SU-DHL-6 (cell line): ENCODE measurements at regions not wholly inside any gene's neighbourhood (a gene's known extent, or its start where the extent isn't known, plus 50 kb on each side); places are given as distances from the start of the nearest gene placed in this dataset.

Experiments
- H2AFZ ChIP-seq: fragments of 200-600 bp; sonication (generic); 2 replicates; pipeline ENCODE4 v1.6.1; 2014; ENCODE audit warnings: low read depth, mild to moderate bottlenecking, moderate library complexity, mixed read lengths, antibody characterized with exemption, low read length; ENCODE audit not compliant: severe bottlenecking
- H3F3A ChIP-seq: fragments of 200-600 bp; shearing (Covaris generic); 2 replicates; pipeline ENCODE4 v1.6.0; 2016; ENCODE audit warnings: antibody characterized with exemption, mild to moderate bottlenecking; ENCODE audit not compliant: insufficient read depth
- H3K27ac ChIP-seq: fragments of 200-600 bp; sonication (generic); 2 replicates; pipeline ENCODE4 v1.5.1; 2016; ENCODE audit warnings: low read depth, mild to moderate bottlenecking, low read length, moderate library complexity, mixed read lengths
- H3K27me3 ChIP-seq: fragments of 200-600 bp; sonication (generic), shearing (Covaris generic); 2 replicates; pipeline ENCODE4 v1.6.0; 2014; ENCODE audit warnings: mild to moderate bottlenecking, low read length
- H3K36me3 ChIP-seq: fragments of 200-600 bp; sonication (generic); 2 replicates; pipeline ENCODE4 v1.6.1; 2014; ENCODE audit warnings: mild to moderate bottlenecking, low read length, mixed read lengths
- H3K4me2 ChIP-seq: fragments of 300-600, 200-600 bp; shearing (Covaris generic), sonication (generic); 2 replicates; pipeline ENCODE4 v1.6.0; 2014; ENCODE audit warnings: low read length, low read depth, mild to moderate bottlenecking; ENCODE audit not compliant: poor library complexity, severe bottlenecking
- H3K4me3 ChIP-seq: fragments of 200-600 bp; sonication (generic); 2 replicates; pipeline ENCODE4 v1.5.1; 2014; ENCODE audit warnings: antibody characterized with exemption, low read length, mild to moderate bottlenecking, mixed read lengths; ENCODE audit not compliant: insufficient read depth, poor library complexity, severe bottlenecking
- H3K79me2 ChIP-seq: fragments of 200-600 bp; sonication (generic); 2 replicates; pipeline ENCODE4 v1.6.1; 2014; ENCODE audit warnings: mild to moderate bottlenecking, low read length, moderate library complexity; ENCODE audit not compliant: insufficient read depth
- H3K9ac ChIP-seq: fragments of 200-600 bp; sonication (generic); 2 replicates; pipeline ENCODE4 v1.7.0; 2014; ENCODE audit warnings: mild to moderate bottlenecking, low read length
- H3K9me2 ChIP-seq: fragments of 200-600 bp; sonication (generic); replicated peaks from 2 replicates; pipeline ENCODE4 v1.6.1; 2014; ENCODE audit warnings: low read length; ENCODE audit not compliant: insufficient read depth
- H3K9me3 ChIP-seq: fragments of 200-600 bp; sonication (generic); 2 replicates; pipeline ENCODE4 v1.6.1; 2014; ENCODE audit warnings: low read length, mixed read lengths; ENCODE audit not compliant: insufficient read depth
- H4K20me1 ChIP-seq: fragments of 200-600 bp; sonication (generic); 2 replicates; pipeline ENCODE4 v1.6.1; 2014; ENCODE audit warnings: low read depth, mild to moderate bottlenecking, antibody characterized with exemption, low read length, moderate library complexity, mixed read lengths
- EZH2phosphoT487 ChIP-seq: fragments of 200-600 bp; sonication (generic), shearing (Covaris generic); conservative IDR thresholded peaks from 2 replicates; pipeline ENCODE4 v1.6.1; 2018; ENCODE audit warnings: mild to moderate bottlenecking, antibody characterized with exemption, low read length, moderate library complexity, mixed read lengths
- TF ChIP-seq, protein P1 (sequence below): fragments of 200-600 bp; sonication (generic); IDR thresholded peaks from one replicate; pipeline ENCODE4 v1.5.1; 2017; ENCODE audit warnings: antibody characterized with exemption, mild to moderate bottlenecking, low read length, moderate library complexity; ENCODE audit not compliant: insufficient read depth, poor library complexity, severe bottlenecking

DNA sequence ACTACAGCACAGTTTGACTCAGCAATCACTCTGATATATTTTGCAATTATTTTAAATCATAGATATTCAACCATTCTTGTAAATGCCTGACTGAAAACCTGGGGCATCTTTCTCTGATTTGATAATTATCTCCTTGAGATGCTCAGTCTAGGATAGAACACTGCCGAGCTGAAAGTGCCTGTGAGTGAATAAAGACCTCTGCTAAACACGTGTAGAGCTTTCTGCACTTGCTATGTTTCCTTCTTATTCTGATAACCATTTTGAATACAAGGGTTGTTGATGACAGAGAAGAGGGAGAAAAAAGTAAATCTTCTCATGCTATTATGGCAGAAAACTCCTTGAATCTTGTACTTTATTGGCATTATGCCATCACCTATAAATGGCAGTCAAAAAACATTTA lies 1843.4 kb upstream of the IGFBP7 start:
- H3K9ac ChIP-seq, result no peak overlapping the region
- no peak overlapping the region for H3K4me2 ChIP-seq
- no peaks in the 10 kb centered on the region for H4K20me1 ChIP-seq
- H3K4me3 ChIP-seq, result no peak overlapping the region
- no peak overlapping the region for H3K27ac ChIP-seq
- no peaks in the 10 kb centered on the region for H3K36me3 ChIP-seq
- peak overlapping the region; percentile 51 for H2AFZ ChIP-seq
- no peak for TF ChIP-seq EZH2phosphoT487
- TF ChIP-seq, protein P1, sequence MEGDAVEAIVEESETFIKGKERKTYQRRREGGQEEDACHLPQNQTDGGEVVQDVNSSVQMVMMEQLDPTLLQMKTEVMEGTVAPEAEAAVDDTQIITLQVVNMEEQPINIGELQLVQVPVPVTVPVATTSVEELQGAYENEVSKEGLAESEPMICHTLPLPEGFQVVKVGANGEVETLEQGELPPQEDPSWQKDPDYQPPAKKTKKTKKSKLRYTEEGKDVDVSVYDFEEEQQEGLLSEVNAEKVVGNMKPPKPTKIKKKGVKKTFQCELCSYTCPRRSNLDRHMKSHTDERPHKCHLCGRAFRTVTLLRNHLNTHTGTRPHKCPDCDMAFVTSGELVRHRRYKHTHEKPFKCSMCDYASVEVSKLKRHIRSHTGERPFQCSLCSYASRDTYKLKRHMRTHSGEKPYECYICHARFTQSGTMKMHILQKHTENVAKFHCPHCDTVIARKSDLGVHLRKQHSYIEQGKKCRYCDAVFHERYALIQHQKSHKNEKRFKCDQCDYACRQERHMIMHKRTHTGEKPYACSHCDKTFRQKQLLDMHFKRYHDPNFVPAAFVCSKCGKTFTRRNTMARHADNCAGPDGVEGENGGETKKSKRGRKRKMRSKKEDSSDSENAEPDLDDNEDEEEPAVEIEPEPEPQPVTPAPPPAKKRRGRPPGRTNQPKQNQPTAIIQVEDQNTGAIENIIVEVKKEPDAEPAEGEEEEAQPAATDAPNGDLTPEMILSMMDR, result no peak
- no peaks in the 10 kb centered on the region for H3K27me3 ChIP-seq
- no peaks in the 10 kb centered on the region for H3K79me2 ChIP-seq
- H3F3A ChIP-seq, result no peaks in the 10 kb centered on the region
- H3K9me2 ChIP-seq, result no peaks in the 10 kb centered on the region
- no peaks in the 10 kb centered on the region for H3K9me3 ChIP-seq

- Histone ChIP-seq H3K4me3 (no peak overlapping the region), H2AFZ (no peak overlapping the region), H4K20me1 (no peaks in the 10 kb centered on the region), H3K4me2 (no peak overlapping the region), H3F3A (no peaks in the 10 kb centered on the region), H3K9me3 (no peaks in the 10 kb centered on the region), H3K36me3 (no peaks in the 10 kb centered on the region), H3K27ac (no peak overlapping the region), H3K79me2 (no peaks in the 10 kb centered on the region), H3K9ac (no peak overlapping the region), H3K27me3 (no peaks in the 10 kb centered on the region), H3K9me2 (no peaks in the 10 kb centered on the region)
- TF ChIP-seq, protein P1, result no peak
- TF ChIP-seq EZH2phosphoT487, result no peak
Observed at GRCh38 chr4:58957711-58958110, 1847.5 kb upstream of the IGFBP7 start.

GRCh38 chr4:58961283-58961682 lies 1851.1 kb upstream of the IGFBP7 start:
- Histone ChIP-seq H3K9me2 (no peaks in the 10 kb centered on the region), H3K27ac (no peak overlapping the region), H3K4me2 (no peak overlapping the region), H3K4me3 (no peak overlapping the region), H3K36me3 (no peaks in the 10 kb centered on the region), H2AFZ (no peak overlapping the region), H3K27me3 (no peaks in the 10 kb centered on the region), H3K79me2 (no peaks in the 10 kb centered on the region), H3K9me3 (no peaks in the 10 kb centered on the region), H3F3A (no peaks in the 10 kb centered on the region), H4K20me1 (no peaks in the 10 kb centered on the region), H3K9ac (no peak overlapping the region)
- TF ChIP-seq, protein P1, result no peak
- TF ChIP-seq EZH2phosphoT487, result no peak
